ENCODE measurements at regions not wholly inside any gene's neighbourhood (a gene's known extent, or its start where the extent isn't known, plus 50 kb on each side); places are given as distances from the start of the nearest gene placed in this dataset.

- TF ChIP-seq CTCF (conservative IDR thresholded peaks at IDR 0.05) (no peak), ZFX (IDR thresholded peaks at IDR 0.05) (no peak)
Measured at GRCh38 chr6:87945181-87945580, 102.5 kb upstream of the SPACA1 start.
